ENCODE measurements at regions not wholly inside any gene's neighbourhood (a gene's known extent, or its start where the extent isn't known, plus 50 kb on each side); places are given as distances from the start of the nearest gene placed in this dataset.

DNA sequence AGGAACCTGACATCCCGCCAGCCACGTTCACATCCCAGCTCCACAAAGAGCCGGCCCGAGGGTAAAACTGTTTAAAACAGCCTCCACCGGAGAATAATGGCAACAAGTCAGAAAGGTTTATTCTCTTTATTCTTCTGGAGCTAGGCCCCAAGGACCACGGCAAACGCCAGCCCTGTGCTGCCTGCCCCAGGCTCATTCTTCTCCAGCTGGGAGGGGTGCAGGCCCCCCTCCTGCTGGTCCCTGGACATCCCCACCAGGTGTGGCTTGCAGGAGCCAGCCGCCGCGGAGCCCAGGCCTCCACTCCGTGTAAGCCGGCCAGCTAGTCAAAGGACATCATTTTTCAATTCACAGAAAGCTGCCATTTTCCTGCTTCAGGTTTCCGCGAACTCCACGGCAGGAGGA lies 65.8 kb upstream of the SALL3 start:
- TF ChIP-seq POLR2AphosphoS5 (IDR thresholded peaks at IDR 0.05), result no peak
- TF ChIP-seq, protein P1, sequence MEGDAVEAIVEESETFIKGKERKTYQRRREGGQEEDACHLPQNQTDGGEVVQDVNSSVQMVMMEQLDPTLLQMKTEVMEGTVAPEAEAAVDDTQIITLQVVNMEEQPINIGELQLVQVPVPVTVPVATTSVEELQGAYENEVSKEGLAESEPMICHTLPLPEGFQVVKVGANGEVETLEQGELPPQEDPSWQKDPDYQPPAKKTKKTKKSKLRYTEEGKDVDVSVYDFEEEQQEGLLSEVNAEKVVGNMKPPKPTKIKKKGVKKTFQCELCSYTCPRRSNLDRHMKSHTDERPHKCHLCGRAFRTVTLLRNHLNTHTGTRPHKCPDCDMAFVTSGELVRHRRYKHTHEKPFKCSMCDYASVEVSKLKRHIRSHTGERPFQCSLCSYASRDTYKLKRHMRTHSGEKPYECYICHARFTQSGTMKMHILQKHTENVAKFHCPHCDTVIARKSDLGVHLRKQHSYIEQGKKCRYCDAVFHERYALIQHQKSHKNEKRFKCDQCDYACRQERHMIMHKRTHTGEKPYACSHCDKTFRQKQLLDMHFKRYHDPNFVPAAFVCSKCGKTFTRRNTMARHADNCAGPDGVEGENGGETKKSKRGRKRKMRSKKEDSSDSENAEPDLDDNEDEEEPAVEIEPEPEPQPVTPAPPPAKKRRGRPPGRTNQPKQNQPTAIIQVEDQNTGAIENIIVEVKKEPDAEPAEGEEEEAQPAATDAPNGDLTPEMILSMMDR (IDR thresholded peaks at IDR 0.05; ENCODE audit: poor library complexity, severe bottlenecking), result no peak
